ENCODE measurements at regions not wholly inside any gene's neighbourhood (a gene's known extent, or its start where the extent isn't known, plus 50 kb on each side); places are given as distances from the start of the nearest gene placed in this dataset.

- H3K27me3 Mint-ChIP-seq (ENCODE audit: insufficient read depth, unreplicated experiment), result no peaks in the 10 kb centered on the region
- H3K4me3 Mint-ChIP-seq (ENCODE audit: unreplicated experiment), result no peak overlapping the region
- DNase-seq (ENCODE audit: unreplicated experiment), result no peak
- TF ChIP-seq CTCF (IDR thresholded peaks at IDR 0.05; ENCODE audit: unreplicated experiment), result no peak
- H3K9me3 Mint-ChIP-seq (ENCODE audit: unreplicated experiment), result peaks cover 26% of the 10 kb centered on the region
- no peaks in the 10 kb centered on the region for H3K36me3 Mint-ChIP-seq (ENCODE audit: insufficient read depth, unreplicated experiment)
- ChIA-PET CTCF (no interaction called here), POLR2A (no interaction called here)
- H3K4me1 Mint-ChIP-seq (ENCODE audit: insufficient read depth, unreplicated experiment), result peaks cover 4% of the 10 kb centered on the region
- intact Hi-C loops (cut with micrococcal nuclease), result no loop called here
- H3K27ac Mint-ChIP-seq (ENCODE audit: low read depth, unreplicated experiment), result no peak overlapping the region
- BruUV-seq (replicated peaks), result no TSS peak
Observed at GRCh38 chr2:117169036-117169765, 645.3 kb upstream of the DDX18 start.

GRCh38 chr2:117170897-117171296 lies 643.6 kb upstream of the DDX18 start:
- intact Hi-C loops (cut with micrococcal nuclease), result no loop called here
- Mint-ChIP-seq H3K27me3 (ENCODE audit: insufficient read depth, unreplicated experiment) (no peaks in the 10 kb centered on the region), H3K4me1 (ENCODE audit: insufficient read depth, unreplicated experiment) (peaks cover 4% of the 10 kb centered on the region), H3K36me3 (ENCODE audit: insufficient read depth, unreplicated experiment) (no peaks in the 10 kb centered on the region), H3K9me3 (ENCODE audit: unreplicated experiment) (peaks cover 26% of the 10 kb centered on the region), H3K4me3 (ENCODE audit: unreplicated experiment) (no peak overlapping the region), H3K27ac (ENCODE audit: low read depth, unreplicated experiment) (no peak overlapping the region)
- no peak for TF ChIP-seq CTCF (IDR thresholded peaks at IDR 0.05; ENCODE audit: unreplicated experiment)
- peak; percentile 46 for DNase-seq (ENCODE audit: unreplicated experiment)
- ChIA-PET CTCF (no interaction called here), POLR2A (no interaction called here)
- BruUV-seq (replicated peaks), result no TSS peak

GRCh38 chr2:117179405-117179804 lies 635.1 kb upstream of the DDX18 start:
- Mint-ChIP-seq H3K4me3 (ENCODE audit: unreplicated experiment) (no peak overlapping the region), H3K36me3 (ENCODE audit: insufficient read depth, unreplicated experiment) (no peaks in the 10 kb centered on the region), H3K4me1 (ENCODE audit: insufficient read depth, unreplicated experiment) (no peaks in the 10 kb centered on the region), H3K27ac (ENCODE audit: low read depth, unreplicated experiment) (no peak overlapping the region), H3K9me3 (ENCODE audit: unreplicated experiment) (peaks cover 10% of the 10 kb centered on the region), H3K27me3 (ENCODE audit: insufficient read depth, unreplicated experiment) (no peaks in the 10 kb centered on the region)
- no TSS peak for BruUV-seq (replicated peaks)
- ChIA-PET POLR2A (no interaction called here), CTCF (interaction anchor here (0.6 kb wide), 1 partner anchor 975 kb away, joined by 3 read pairs; no protein-coding TSS in a partner anchor)
- TF ChIP-seq CTCF (IDR thresholded peaks at IDR 0.05; ENCODE audit: unreplicated experiment), result no peak
- intact Hi-C loops (cut with micrococcal nuclease), result no loop called here
- DNase-seq (ENCODE audit: unreplicated experiment), result no peak

GRCh38 chr2:117190856-117191559 lies 623.5 kb upstream of the DDX18 start:
- CTCF ChIA-PET, result no interaction called here
- no peak for TF ChIP-seq CTCF (IDR thresholded peaks at IDR 0.05; ENCODE audit: unreplicated experiment)
- POLR2A ChIA-PET, result interaction anchor here (0.7 kb wide), 1 partner anchor 25 kb away, joined by 3 read pairs; no protein-coding TSS in a partner anchor
- H3K4me1 Mint-ChIP-seq (ENCODE audit: insufficient read depth, unreplicated experiment), result no peaks in the 10 kb centered on the region
- no peaks in the 10 kb centered on the region for H3K9me3 Mint-ChIP-seq (ENCODE audit: unreplicated experiment)
- no peak overlapping the region for H3K4me3 Mint-ChIP-seq (ENCODE audit: unreplicated experiment)
- DNase-seq (ENCODE audit: unreplicated experiment), result no peak
- no peaks in the 10 kb centered on the region for H3K27me3 Mint-ChIP-seq (ENCODE audit: insufficient read depth, unreplicated experiment)
- H3K36me3 Mint-ChIP-seq (ENCODE audit: insufficient read depth, unreplicated experiment), result no peaks in the 10 kb centered on the region
- BruUV-seq (replicated peaks), result no TSS peak
- no peak overlapping the region for H3K27ac Mint-ChIP-seq (ENCODE audit: low read depth, unreplicated experiment)
- intact Hi-C loops (cut with micrococcal nuclease), result no loop called here
